Urinary bladder (tissue), 3 donors: ENCODE measurements at regions not wholly inside any gene's neighbourhood (a gene's known extent, or its start where the extent isn't known, plus 50 kb on each side); places are given as distances from the start of the nearest gene placed in this dataset.

ENCODE experiments used
- DNase-seq: peaks from one replicate; pipeline ENCODE4 v3.0.0-alpha.2; 2015; ENCODE audit errors: extremely low spot score
- H3K27ac ChIP-seq: one replicate; pipeline ENCODE4 v1.5.1; 2013; ENCODE audit warnings: low read depth, mild to moderate bottlenecking, moderate library complexity
- H3K36me3 ChIP-seq: one replicate; pipeline ENCODE4 v1.6.1; 2013; ENCODE audit warnings: mild to moderate bottlenecking, moderate library complexity; ENCODE audit not compliant: insufficient read depth
- H3K4me1 ChIP-seq: one replicate; pipeline ENCODE4 v1.6.1; 2013; ENCODE audit warnings: mild to moderate bottlenecking, moderate library complexity; ENCODE audit not compliant: insufficient read depth
- H3K4me3 ChIP-seq: one replicate; pipeline ENCODE4 v1.5.1; 2013; ENCODE audit warnings: low read depth, low read length
- WGBS: extraction: QIAGEN DNeasy Blood & Tissue Kit; methylation state at CpG from one replicate; pipeline ENCODE4 v1.1.7; 2013; 5-methylcytosine and 5-hydroxymethylcytosine counted together
- donor health status: healthy with polysubstance abuse.
- donor health status: healthy.

GRCh38 chr18:45505497-45506206 is 109.6 kb upstream of the SLC14A2 start:
- H3K27ac ChIP-seq = no peak overlapping the region
- WGBS = 64% methylated on average over 12 of the region's 12 CpGs
- H3K36me3 ChIP-seq = no peaks in the 10 kb centered on the region
- H3K4me3 ChIP-seq = no peak overlapping the region
- DNase-seq = no peak
- no peaks in the 10 kb centered on the region for H3K4me1 ChIP-seq

- no peaks in the 10 kb centered on the region for H3K4me1 ChIP-seq
- no peak for DNase-seq
- H3K36me3 ChIP-seq = no peaks in the 10 kb centered on the region
- no peak overlapping the region for H3K27ac ChIP-seq
- H3K4me3 ChIP-seq = no peak overlapping the region
- 95% methylated on average over 4 of the region's 4 CpGs for WGBS
These were observed 108.3 kb upstream of the SLC14A2 start for GRCh38 chr18:45506951-45507350.

- H3K27ac ChIP-seq = no peak overlapping the region
- H3K4me3 ChIP-seq = no peak overlapping the region
- DNase-seq = no peak
- H3K36me3 ChIP-seq = no peaks in the 10 kb centered on the region
- H3K4me1 ChIP-seq = no peaks in the 10 kb centered on the region
- WGBS = 73% methylated on average over 4 of the region's 4 CpGs
These were observed 105.7 kb upstream of the SLC14A2 start for GRCh38 chr18:45509535-45509934.

- WGBS = 89% methylated on average over 3 of the region's 3 CpGs
- no peaks in the 10 kb centered on the region for H3K36me3 ChIP-seq
- no peak for DNase-seq
- no peaks in the 10 kb centered on the region for H3K4me1 ChIP-seq
- H3K4me3 ChIP-seq = no peak overlapping the region
- H3K27ac ChIP-seq = no peak overlapping the region
These were observed 104.6 kb upstream of the SLC14A2 start for GRCh38 chr18:45510656-45511055.

- no peak overlapping the region for H3K27ac ChIP-seq
- no peak for DNase-seq
- no peak overlapping the region for H3K4me3 ChIP-seq
- WGBS = 88% methylated on average over 5 of the region's 5 CpGs
- no peaks in the 10 kb centered on the region for H3K36me3 ChIP-seq
- no peaks in the 10 kb centered on the region for H3K4me1 ChIP-seq
These were observed 102.8 kb upstream of the SLC14A2 start for GRCh38 chr18:45512363-45512953.

DNA sequence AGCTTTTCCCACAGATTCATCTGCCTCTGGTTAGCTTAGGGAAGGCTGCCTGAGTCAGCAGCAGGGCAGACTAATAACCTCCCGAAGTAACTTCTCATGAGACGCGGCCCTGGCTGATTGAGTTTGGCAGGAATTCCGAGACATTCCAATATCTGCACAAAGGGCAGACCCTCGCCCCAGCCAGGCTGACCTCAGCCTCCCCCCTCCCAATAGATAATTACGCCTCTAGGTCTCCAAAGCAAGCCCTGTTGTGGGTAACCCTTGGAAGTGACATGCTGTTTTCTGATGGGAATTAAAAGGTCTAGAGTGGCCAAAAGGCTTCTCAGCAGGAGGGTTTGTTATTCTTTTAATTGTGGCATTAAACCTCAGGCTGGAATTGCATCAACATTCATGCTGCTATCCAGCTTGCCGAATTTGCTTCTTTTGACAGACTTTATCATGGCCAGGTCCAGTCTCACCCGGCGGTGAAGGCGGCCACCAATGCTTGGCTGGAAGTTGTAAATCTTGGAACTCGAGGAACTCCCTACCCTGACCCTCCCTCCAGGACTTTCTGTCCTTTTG is 98.0 kb upstream of the SLC14A2 start:
- WGBS = 71% methylated on average over 11 of the region's 11 CpGs
- no peak overlapping the region for H3K4me3 ChIP-seq
- H3K27ac ChIP-seq = no peak overlapping the region
- DNase-seq = no peak
- H3K36me3 ChIP-seq = no peaks in the 10 kb centered on the region
- no peaks in the 10 kb centered on the region for H3K4me1 ChIP-seq

DNA sequence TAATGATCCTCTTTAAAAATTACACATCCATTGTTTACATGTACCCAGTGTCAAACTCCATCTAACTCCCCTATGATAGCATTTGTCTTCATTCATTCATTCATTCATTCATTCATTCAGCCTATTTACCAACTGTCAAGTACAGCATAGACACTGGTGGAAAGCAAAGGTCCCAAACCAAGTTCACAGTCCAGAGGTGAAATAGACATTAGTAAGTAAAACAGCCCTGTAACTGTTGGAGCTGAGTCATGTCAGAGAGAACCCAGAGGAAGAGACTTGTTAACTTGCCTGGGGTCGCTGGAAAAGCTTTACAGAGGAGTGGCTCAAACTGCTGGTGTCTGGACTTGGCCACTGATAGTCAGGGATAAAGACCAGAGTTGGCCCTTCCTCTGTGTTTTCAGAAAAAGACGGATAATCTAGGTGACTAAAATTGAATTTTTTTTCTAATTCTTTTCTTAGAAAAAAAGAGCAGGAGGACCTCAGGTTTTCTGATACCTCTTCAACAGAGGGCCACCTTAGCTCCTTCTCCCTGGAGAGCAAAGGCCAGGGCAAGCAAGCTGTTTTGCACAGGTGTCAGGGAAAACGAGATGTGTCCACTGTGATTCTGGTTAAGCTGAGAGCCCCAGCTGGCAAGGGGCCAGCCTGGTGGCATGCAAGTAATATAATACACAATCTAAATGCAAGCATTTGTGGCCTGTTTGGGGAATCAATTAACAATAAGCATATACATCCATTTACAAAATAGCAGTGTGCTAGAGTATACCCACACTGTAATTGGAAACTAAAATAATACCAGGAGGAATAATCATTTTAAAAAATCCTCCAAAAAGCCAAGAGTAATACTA is 96.7 kb upstream of the SLC14A2 start:
- no peak for DNase-seq
- Histone ChIP-seq H3K36me3 (no peaks in the 10 kb centered on the region), H3K4me3 (no peak overlapping the region), H3K27ac (no peak overlapping the region), H3K4me1 (no peaks in the 10 kb centered on the region)
- WGBS = 71% methylated on average over 3 of the region's 3 CpGs

DNA sequence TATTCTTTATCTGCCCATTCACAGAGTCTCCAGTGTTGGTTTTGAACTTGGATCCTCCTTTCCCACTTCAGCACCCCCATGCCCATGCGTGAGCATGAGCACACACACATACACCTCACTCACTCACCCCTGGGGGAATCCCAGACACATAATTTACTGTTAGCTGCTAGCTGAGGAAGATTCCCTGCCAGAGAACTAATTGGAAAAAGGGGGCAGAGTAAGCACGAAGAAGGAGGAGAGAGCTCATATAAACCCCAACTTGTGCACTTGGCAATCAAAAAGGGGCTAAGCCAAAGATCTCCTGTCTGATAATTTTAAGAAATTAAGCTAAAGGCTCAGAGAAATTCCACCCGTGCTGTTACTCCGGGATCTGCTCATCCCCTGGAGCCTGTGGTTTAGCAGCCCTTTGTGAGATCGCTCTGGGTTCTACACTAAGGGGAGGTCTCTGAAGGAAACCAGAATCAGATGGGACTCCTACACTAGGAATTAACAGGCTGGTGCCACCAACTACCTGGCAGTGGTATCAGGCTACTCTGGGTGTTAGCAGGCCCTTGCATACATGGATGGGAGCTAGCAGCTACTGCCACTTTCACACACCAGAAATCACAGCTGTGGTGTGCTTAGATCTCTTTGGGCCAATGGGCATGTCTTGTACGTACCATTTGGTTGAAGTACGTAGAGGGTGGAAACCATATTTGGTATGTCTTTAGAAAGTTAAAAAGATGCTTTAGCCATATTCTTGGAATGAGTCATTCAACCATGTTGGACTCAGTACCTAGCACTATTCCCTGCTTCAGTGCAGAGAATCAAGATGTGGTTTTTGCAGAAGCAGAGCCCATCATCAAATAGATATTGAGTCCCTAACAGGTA is 95.6 kb upstream of the SLC14A2 start:
- Histone ChIP-seq H3K27ac (no peak overlapping the region), H3K36me3 (no peaks in the 10 kb centered on the region), H3K4me3 (no peak overlapping the region), H3K4me1 (no peaks in the 10 kb centered on the region)
- WGBS = 81% methylated on average over 7 of the region's 7 CpGs
- DNase-seq = no peak

DNA sequence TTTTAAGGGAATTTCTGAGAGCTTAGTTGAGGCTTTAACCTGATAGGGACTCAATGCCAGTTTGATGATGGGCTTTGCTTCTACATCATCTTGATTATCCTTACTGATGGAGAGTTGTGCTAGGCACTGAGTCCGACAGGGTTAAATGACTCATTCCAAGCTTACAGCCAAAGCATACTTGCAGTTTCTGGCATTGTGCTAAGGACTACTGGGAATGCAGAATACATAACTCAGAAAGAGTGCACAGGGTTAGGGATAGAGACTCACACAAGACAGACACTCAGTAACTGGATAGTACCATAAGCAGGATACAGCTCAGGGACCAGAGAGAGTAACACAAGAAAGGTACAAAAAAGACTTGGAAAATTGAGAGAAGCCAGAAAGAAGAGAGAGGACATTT is 94.1 kb upstream of the SLC14A2 start:
- H3K36me3 ChIP-seq = no peaks in the 10 kb centered on the region
- DNase-seq = no peak
- 31% methylated on average over 1 of the region's 1 CpG for WGBS
- H3K27ac ChIP-seq = no peak overlapping the region
- no peaks in the 10 kb centered on the region for H3K4me1 ChIP-seq
- H3K4me3 ChIP-seq = no peak overlapping the region

- no peak overlapping the region for H3K27ac ChIP-seq
- no peak for DNase-seq
- WGBS = 27% methylated on average over 3 of the region's 3 CpGs
- H3K36me3 ChIP-seq = no peaks in the 10 kb centered on the region
- H3K4me3 ChIP-seq = no peak overlapping the region
- no peaks in the 10 kb centered on the region for H3K4me1 ChIP-seq
These were observed 93.5 kb upstream of the SLC14A2 start for GRCh38 chr18:45521777-45522176.

DNA sequence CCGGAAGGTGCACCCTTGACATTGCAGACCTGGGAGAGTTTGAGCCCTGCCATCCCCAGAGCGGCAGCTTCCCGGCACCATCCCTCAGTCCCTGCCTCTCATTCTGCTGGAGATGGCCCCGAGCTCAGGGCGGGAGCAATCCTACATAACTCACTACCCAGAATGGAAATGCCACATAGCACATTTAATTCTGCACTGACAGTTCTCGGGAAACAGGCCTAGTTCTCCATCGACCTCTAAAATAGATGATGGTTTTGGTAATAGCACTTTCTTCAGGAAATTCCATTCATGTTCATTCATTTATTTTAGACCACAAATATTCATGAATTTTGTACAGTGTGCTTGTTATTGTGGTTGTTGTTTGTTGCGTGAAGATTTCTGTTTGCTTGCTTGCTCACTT is 92.9 kb upstream of the SLC14A2 start:
- DNase-seq = no peak
- no peak overlapping the region for H3K4me3 ChIP-seq
- H3K36me3 ChIP-seq = no peaks in the 10 kb centered on the region
- H3K4me1 ChIP-seq = no peaks in the 10 kb centered on the region
- no peak overlapping the region for H3K27ac ChIP-seq
- WGBS = 56% methylated on average over 8 of the region's 8 CpGs

GRCh38 chr18:45525301-45525700 is 90.0 kb upstream of the SLC14A2 start:
- DNase-seq = no peak
- Histone ChIP-seq H3K4me3 (no peak overlapping the region), H3K4me1 (no peaks in the 10 kb centered on the region), H3K36me3 (no peaks in the 10 kb centered on the region), H3K27ac (no peak overlapping the region)
